Upper lobe of left lung (tissue), 6 donors: ENCODE measurements at regions not wholly inside any gene's neighbourhood (a gene's known extent, or its start where the extent isn't known, plus 50 kb on each side); places are given as distances from the start of the nearest gene placed in this dataset.

Source experiments
- ATAC-seq, 2 donors: fragments of 200-7000 bp; cut with Tn5 transposase; one replicate each; pipeline ENCODE4 v1.9.1; 2022; ENCODE audit warnings: mild to moderate bottlenecking in 2 of 2, moderate library complexity in 2 of 2; ENCODE audit not compliant: low FRiP score in 2 of 2
- DNase-seq, 2 donors: peaks; one replicate each; pipeline ENCODE4 v3.0.0-alpha.2; 2019 to 2020
- H3K27ac ChIP-seq, 4 donors: fragments of 200-600 bp; sonication (generic); one replicate each; pipeline ENCODE4 v1.5.1; 2016 to 2019
- H3K27me3 ChIP-seq, 4 donors: fragments of 200-600 bp; sonication (generic); one replicate each; pipeline ENCODE4 v1.5.1; 2017 to 2019
- H3K36me3 ChIP-seq, 4 donors: fragments of 200-600 bp; sonication (generic); one replicate each; pipeline ENCODE4 v1.5.1; 2016 to 2019
- H3K4me1 ChIP-seq, 4 donors: fragments of 200-600 bp; sonication (generic); one replicate each; pipeline ENCODE4 v1.5.1; 2018 to 2019
- H3K4me3 ChIP-seq, 4 donors: fragments of 200-600 bp; sonication (generic); one replicate each; pipeline ENCODE4 v1.5.1; 2017 to 2019; ENCODE audit warnings: mild to moderate bottlenecking in 2 of 4, moderate library complexity in 1 of 4
- H3K9me3 ChIP-seq, 4 donors: fragments of 200-600 bp; sonication (generic); one replicate each; pipeline ENCODE4 v1.5.1; 2018 to 2019
- CTCF ChIP-seq, 6 experiments: fragments of 450-650 bp in 4 of 6; fragments of 200-600 bp in 2 of 6; sonication (generic) in 2 of 6; IDR thresholded peaks; one replicate each; pipeline ENCODE4 v1.5.1; 2016 to 2019; ENCODE audit warnings: antibody characterized with exemption in 6 of 6
- EP300 ChIP-seq, 4 donors: sonication (generic); formaldehyde crosslinking; IDR thresholded peaks; one replicate each; pipeline ENCODE4 v1.5.1; 2017; ENCODE audit warnings: antibody characterized with exemption in 4 of 4, control low read depth in 2 of 4
- POLR2A ChIP-seq, 4 donors: fragments of 450-650 bp; IDR thresholded peaks; one replicate each; pipeline ENCODE4 v1.5.1; 2016 to 2017; ENCODE audit warnings: antibody characterized with exemption in 4 of 4, mild to moderate bottlenecking in 2 of 4
- POLR2AphosphoS5 ChIP-seq, 2 donors: sonication (generic); formaldehyde crosslinking; IDR thresholded peaks; one replicate each; pipeline ENCODE4 v1.5.1; 2017; ENCODE audit warnings: antibody characterized with exemption in 2 of 2
- WGBS, 2 donors: methylation state at CpG; one replicate each; pipeline ENCODE4 v1.1.5; 2017 to 2018; 5-methylcytosine and 5-hydroxymethylcytosine counted together
- donor health status: DM: no; HTN: no; CAD: no; lungs with moderate emphysema.
- donor health status: DM: no; HTN: yes; CAD: no; lungs with severe emphysema.

- 77 to 79% methylated on average over 5 to 7 of the region's 7 CpGs for WGBS, 2 donors
- H3K4me1 ChIP-seq = peaks cover 0 to 6% (median 0%) of the 10 kb centered on the region in 4 donors
- ATAC-seq = no peak
- H3K4me3 ChIP-seq = no peak overlapping the region
- H3K36me3 ChIP-seq = no peaks in the 10 kb centered on the region
- no peaks in the 10 kb centered on the region for H3K9me3 ChIP-seq
- no peaks in the 10 kb centered on the region for H3K27me3 ChIP-seq
- TF ChIP-seq POLR2AphosphoS5 (IDR thresholded peaks at IDR 0.05) (no peak), CTCF (IDR thresholded peaks at IDR 0.05) (no peak), EP300 (IDR thresholded peaks at IDR 0.05) (no peak), POLR2A (IDR thresholded peaks at IDR 0.05) (no peak)
- DNase-seq = no peak
- no peak overlapping the region for H3K27ac ChIP-seq
Measured at GRCh38 chr6:141669141-141669540, 463.6 kb upstream of the GJE1 start.

- Histone ChIP-seq H3K4me1 (peaks cover 0 to 11% (median 0%) of the 10 kb centered on the region in 4 donors), H3K9me3 (no peaks in the 10 kb centered on the region), H3K4me3 (no peak overlapping the region), H3K36me3 (no peaks in the 10 kb centered on the region), H3K27me3 (no peaks in the 10 kb centered on the region), H3K27ac (no peak overlapping the region)
- DNase-seq = no peak
- ATAC-seq = peak; percentile 22 to 28
- TF ChIP-seq EP300 (IDR thresholded peaks at IDR 0.05) (no peak), POLR2AphosphoS5 (IDR thresholded peaks at IDR 0.05) (no peak), POLR2A (IDR thresholded peaks at IDR 0.05) (no peak), CTCF (IDR thresholded peaks at IDR 0.05) (no peak)
- WGBS, 2 donors = 40 to 45% methylated on average over 2 to 3 of the region's 3 CpGs
Measured at GRCh38 chr6:141667580-141668309, 465.0 kb upstream of the GJE1 start.

- no peaks in the 10 kb centered on the region for H3K27me3 ChIP-seq
- no peaks in the 10 kb centered on the region for H3K36me3 ChIP-seq
- WGBS, 2 donors = 44 to 84% methylated on average over 1 of the region's 1 CpG
- no peak for ATAC-seq
- peaks cover 0 to 11% (median 0%) of the 10 kb centered on the region in 4 donors for H3K4me1 ChIP-seq
- no peak for TF ChIP-seq CTCF (IDR thresholded peaks at IDR 0.05)
- TF ChIP-seq EP300 (IDR thresholded peaks at IDR 0.05) = no peak
- H3K9me3 ChIP-seq = no peaks in the 10 kb centered on the region
- no peak overlapping the region for H3K27ac ChIP-seq
- H3K4me3 ChIP-seq = no peak overlapping the region
- DNase-seq = no peak
Measured at GRCh38 chr6:141666187-141666586, 466.5 kb upstream of the GJE1 start.

GRCh38 chr6:141664744-141665143 lies 468.0 kb upstream of the GJE1 start:
- Histone ChIP-seq H3K27me3 (no peaks in the 10 kb centered on the region), H3K9me3 (no peaks in the 10 kb centered on the region), H3K4me1 (peaks cover 0 to 11% (median 0%) of the 10 kb centered on the region in 4 donors), H3K27ac (no peak overlapping the region), H3K36me3 (no peaks in the 10 kb centered on the region), H3K4me3 (no peak overlapping the region)
- WGBS, 2 donors = 54 to 67% methylated on average over 2 of the region's 2 CpGs
- ATAC-seq = no peak
- DNase-seq = no peak
- TF ChIP-seq POLR2A (IDR thresholded peaks at IDR 0.05) (no peak), POLR2AphosphoS5 (IDR thresholded peaks at IDR 0.05) (no peak), EP300 (IDR thresholded peaks at IDR 0.05) (peak in 1 of 4 donors; percentile 50)

- no peaks in the 10 kb centered on the region for H3K9me3 ChIP-seq
- ATAC-seq = no peak
- 80% methylated on average over 3 of the region's 3 CpGs for WGBS, 2 donors
Measured at GRCh38 chr6:141659582-141659981, 473.1 kb upstream of the GJE1 start.

More at GRCh38 chr6:141659582-141659981, 473.1 kb upstream of the GJE1 start:
- TF ChIP-seq EP300 (IDR thresholded peaks at IDR 0.05) (no peak), POLR2AphosphoS5 (IDR thresholded peaks at IDR 0.05) (no peak), CTCF (IDR thresholded peaks at IDR 0.05) (no peak), POLR2A (IDR thresholded peaks at IDR 0.05) (no peak)
- Histone ChIP-seq H3K4me3 (no peak overlapping the region), H3K4me1 (peaks cover 0 to 7% (median 0%) of the 10 kb centered on the region in 4 donors), H3K27me3 (no peaks in the 10 kb centered on the region), H3K27ac (no peak overlapping the region), H3K36me3 (no peaks in the 10 kb centered on the region)
- DNase-seq = no peak
